Ovary (tissue), 7 donors: ENCODE measurements at regions not wholly inside any gene's neighbourhood (a gene's known extent, or its start where the extent isn't known, plus 50 kb on each side); places are given as distances from the start of the nearest gene placed in this dataset.

Experiments used
- DNase-seq, 5 donors: peaks; one replicate each; pipeline ENCODE4 v3.0.0-alpha.2; 2019 to 2020
- H3K27ac ChIP-seq, 2 donors: fragments of 200-600 bp; one replicate each; pipeline versions ENCODE4 v1.5.1 to v1.8.0; 2019 to 2022
- H3K27me3 ChIP-seq: fragments of 200-600 bp; one replicate; pipeline ENCODE4 v1.8.0; 2022
- H3K36me3 ChIP-seq: fragments of 200-600 bp; sonication (generic); one replicate; pipeline ENCODE4 v1.5.1; 2019
- H3K4me1 ChIP-seq: one replicate; pipeline ENCODE4 v1.8.1; 2013; ENCODE audit warnings: mild to moderate bottlenecking, moderate library complexity; ENCODE audit not compliant: insufficient read depth
- H3K4me3 ChIP-seq: fragments of 200-600 bp; sonication (generic); one replicate; pipeline ENCODE4 v1.5.1; 2017
- H3K9me3 ChIP-seq, 2 donors: fragments of 200-600 bp in 1 of 2; sonication (generic) in 1 of 2; one replicate each; pipeline versions ENCODE4 v1.5.1 to v1.8.1; 2013 to 2019; ENCODE audit warnings: mild to moderate bottlenecking in 1 of 2, moderate library complexity in 1 of 2
- EP300 ChIP-seq: sonication (generic); formaldehyde crosslinking; IDR thresholded peaks from one replicate; pipeline ENCODE4 v1.6.1; 2017; ENCODE audit warnings: antibody characterized with exemption
- POLR2A ChIP-seq: fragments of 450-650 bp; IDR thresholded peaks from one replicate; pipeline ENCODE4 v1.6.1; 2017; ENCODE audit warnings: antibody characterized with exemption, mild to moderate bottlenecking, moderate library complexity
- WGBS, 3 donors: extraction: QIAGEN DNeasy Blood & Tissue Kit in 1 of 3; methylation state at CpG; one replicate each; pipeline versions ENCODE4 v1.1.5 to v1.1.7; 2013 to 2017; 5-methylcytosine and 5-hydroxymethylcytosine counted together
- intact Hi-C, 4 donors: fragments of 100-400 bp; cut with DNase I; formaldehyde crosslinking; loops; one replicate each; pipeline versions ENCODE4 v1.11.0 to v1.15.1; 2022 to 2023
- TF ChIP-seq, protein P1 (sequence below), 3 donors: fragments of 450-650 bp in 2 of 3; fragments of 200-600 bp in 1 of 3; IDR thresholded peaks; one replicate each; pipeline versions ENCODE4 v1.5.1 to v1.8.0; 2016 to 2022; ENCODE audit warnings: antibody characterized with exemption in 3 of 3, mild to moderate bottlenecking in 1 of 3
- donor health status: DM: no; HTN: no; CAD: no; lungs with moderate emphysema.
- donor health status: DM: no; HTN: no; CAD: no.
- donor health status: Bipolar disorder and iron deficiency.
- donor health status: DM: no; HTN: no; CAD: no.
- donor health status: DM: yes; HTN: yes; CAD: no.

DNA sequence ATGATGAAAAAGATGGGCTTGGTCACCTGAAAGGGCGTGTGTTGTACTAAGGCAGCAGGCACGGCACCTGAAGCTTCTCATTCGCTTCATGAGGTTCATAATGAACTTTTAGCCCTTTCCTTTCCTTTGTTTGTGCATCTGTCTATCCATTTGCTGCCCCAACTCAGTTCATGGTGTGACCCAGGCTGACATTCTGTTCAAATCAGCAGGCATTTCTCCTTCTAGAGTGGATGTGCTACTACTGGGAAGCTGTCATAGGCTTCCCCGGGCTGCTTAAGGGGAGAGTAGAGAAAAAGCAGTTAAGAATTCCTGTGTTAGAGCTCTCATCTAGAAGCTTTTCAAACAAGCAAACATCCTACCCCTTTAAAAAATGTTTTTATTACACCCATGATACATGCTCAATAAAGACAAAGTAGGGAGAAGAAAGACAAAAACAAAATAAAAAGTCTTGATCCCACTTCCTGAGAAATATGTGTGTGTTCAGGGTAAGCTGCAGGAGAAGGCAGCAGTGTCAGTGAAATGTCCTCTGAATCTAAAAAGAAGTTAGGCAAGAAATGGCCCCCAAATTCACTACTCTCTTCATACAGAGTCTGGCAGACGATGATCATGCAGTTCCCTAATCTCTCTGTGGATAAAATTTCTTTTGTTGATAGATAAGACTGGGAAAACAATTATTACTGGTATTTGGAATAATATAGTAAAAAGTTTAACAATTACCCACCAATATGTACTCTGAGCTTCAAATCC lies 136.9 kb upstream of the PFN2 start:
- peaks cover 4% of the 10 kb centered on the region for H3K4me1 ChIP-seq
- H3K4me3 ChIP-seq = no peak overlapping the region
- TF ChIP-seq POLR2A (no peak), EP300 (no peak)
- TF ChIP-seq, protein P1, sequence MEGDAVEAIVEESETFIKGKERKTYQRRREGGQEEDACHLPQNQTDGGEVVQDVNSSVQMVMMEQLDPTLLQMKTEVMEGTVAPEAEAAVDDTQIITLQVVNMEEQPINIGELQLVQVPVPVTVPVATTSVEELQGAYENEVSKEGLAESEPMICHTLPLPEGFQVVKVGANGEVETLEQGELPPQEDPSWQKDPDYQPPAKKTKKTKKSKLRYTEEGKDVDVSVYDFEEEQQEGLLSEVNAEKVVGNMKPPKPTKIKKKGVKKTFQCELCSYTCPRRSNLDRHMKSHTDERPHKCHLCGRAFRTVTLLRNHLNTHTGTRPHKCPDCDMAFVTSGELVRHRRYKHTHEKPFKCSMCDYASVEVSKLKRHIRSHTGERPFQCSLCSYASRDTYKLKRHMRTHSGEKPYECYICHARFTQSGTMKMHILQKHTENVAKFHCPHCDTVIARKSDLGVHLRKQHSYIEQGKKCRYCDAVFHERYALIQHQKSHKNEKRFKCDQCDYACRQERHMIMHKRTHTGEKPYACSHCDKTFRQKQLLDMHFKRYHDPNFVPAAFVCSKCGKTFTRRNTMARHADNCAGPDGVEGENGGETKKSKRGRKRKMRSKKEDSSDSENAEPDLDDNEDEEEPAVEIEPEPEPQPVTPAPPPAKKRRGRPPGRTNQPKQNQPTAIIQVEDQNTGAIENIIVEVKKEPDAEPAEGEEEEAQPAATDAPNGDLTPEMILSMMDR (IDR thresholded peaks at IDR 0.05) = no peak
- no peaks in the 10 kb centered on the region for H3K27me3 ChIP-seq
- 63 to 75% (median 69%) methylated on average over 5 of the region's 5 CpGs for WGBS, 3 donors
- H3K9me3 ChIP-seq = no peaks in the 10 kb centered on the region
- intact Hi-C loops = no loop called here
- no peak overlapping the region for H3K27ac ChIP-seq
- no peak for DNase-seq
- H3K36me3 ChIP-seq = no peaks in the 10 kb centered on the region

DNA sequence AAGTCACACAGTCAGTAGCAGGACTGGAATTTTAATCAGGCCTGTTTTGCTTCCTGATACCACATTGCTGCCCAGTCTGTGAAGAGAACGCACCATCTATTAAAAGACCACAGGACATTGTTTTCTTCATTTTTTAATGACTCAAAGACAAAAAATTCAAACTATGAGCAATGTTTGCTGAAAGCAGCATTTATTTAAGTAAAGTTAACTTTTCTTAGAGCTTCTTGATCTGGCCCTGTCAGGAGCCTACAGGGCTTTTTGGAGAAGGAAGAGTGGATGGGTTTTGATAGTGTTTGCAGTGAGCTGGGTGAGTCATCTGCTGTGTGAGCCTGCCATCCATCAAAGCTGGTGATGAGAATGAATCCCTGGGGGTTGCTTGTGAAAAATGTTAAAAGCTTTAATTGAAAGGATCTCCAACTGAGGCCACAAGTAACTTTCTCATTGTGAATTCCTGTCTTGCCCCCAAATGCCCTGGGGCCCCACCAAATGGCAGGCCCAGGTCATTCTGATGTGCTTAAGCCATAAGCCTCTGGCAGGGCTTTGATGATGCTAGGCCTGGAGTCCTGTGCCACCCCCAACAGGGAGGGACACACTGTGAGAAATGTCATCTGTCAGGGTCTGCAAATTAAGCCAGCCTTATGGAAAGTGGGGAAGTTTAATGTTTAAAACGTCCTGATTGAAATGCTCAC lies 136.2 kb upstream of the PFN2 start:
- Histone ChIP-seq H3K4me1 (peaks cover 4% of the 10 kb centered on the region), H3K27me3 (no peaks in the 10 kb centered on the region), H3K9me3 (no peaks in the 10 kb centered on the region), H3K27ac (no peak overlapping the region), H3K4me3 (no peak overlapping the region), H3K36me3 (no peaks in the 10 kb centered on the region)
- intact Hi-C loops = no loop called here
- TF ChIP-seq, protein P1 (IDR thresholded peaks at IDR 0.05) = no peak
- no peak for TF ChIP-seq POLR2A
- TF ChIP-seq EP300 = no peak
- 17 to 20% (median 20%) methylated on average over 2 of the region's 2 CpGs for WGBS, 3 donors
- DNase-seq = no peak

DNA sequence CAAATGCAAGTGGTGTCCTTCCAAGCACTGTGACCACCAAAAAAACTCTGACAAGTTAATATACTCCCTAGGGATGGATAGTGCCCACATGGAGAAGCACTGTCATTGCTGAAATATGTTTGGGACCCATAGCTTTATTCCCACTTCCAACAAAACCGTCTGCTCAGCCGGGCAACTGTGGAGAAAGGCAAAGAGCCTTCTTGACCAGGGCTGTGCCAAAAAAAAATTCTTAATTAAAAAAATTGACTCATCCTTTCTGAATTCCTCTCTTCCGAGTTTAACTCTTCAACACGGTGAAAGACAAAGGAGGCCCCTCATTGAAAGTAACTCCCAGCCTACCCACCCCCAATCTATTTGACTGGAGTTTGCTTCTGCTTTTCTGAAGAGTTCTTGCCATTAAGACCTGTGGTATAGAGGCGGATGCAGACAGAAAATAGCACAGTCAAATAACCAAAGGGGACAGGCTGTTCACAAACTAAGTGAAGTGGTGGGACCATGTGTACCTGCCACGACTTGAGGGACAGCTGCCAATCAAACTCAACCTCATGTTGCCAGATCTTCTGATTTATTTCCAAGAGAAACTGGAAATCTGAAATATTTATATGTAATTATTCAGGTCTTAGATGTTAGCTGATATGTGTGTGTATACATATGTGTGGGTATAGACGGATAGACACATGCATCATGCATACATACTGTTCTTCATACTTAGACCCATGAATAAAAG lies 135.4 kb upstream of the PFN2 start:
- H3K9me3 ChIP-seq = no peaks in the 10 kb centered on the region
- DNase-seq = no peak
- TF ChIP-seq, protein P1 (IDR thresholded peaks at IDR 0.05) = no peak
- no peak for TF ChIP-seq POLR2A
- no peak for TF ChIP-seq EP300
- 68 to 75% (median 74%) methylated on average over 7 of the region's 7 CpGs for WGBS, 3 donors
- H3K4me1 ChIP-seq = peaks cover 4% of the 10 kb centered on the region
- no peaks in the 10 kb centered on the region for H3K36me3 ChIP-seq
- intact Hi-C loops = no loop called here
- no peak overlapping the region for H3K27ac ChIP-seq
- H3K27me3 ChIP-seq = no peaks in the 10 kb centered on the region
- H3K4me3 ChIP-seq = no peak overlapping the region

DNA sequence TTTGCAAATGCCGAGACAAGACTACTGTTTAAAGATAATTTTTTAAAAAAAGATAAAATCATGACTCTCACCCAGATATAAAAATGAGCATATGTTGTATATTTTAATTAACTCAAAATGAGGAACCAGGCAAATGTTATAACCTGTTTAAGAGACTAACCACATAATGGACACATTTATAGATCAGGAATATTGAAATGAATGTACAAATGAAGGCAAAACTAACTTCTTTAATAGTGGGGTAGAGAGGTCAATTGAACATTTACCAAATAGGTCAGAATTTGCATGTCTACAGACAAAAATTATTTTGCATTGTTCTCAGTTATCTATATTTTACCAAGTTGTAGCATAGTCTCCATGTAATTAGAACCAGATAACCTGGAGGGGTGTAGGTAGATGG lies 134.3 kb upstream of the PFN2 start:
- no peak for DNase-seq
- TF ChIP-seq POLR2A = no peak
- TF ChIP-seq, protein P1 (IDR thresholded peaks at IDR 0.05) = no peak
- TF ChIP-seq EP300 = no peak
- intact Hi-C loops = no loop called here
- Histone ChIP-seq H3K9me3 (no peaks in the 10 kb centered on the region), H3K27me3 (no peaks in the 10 kb centered on the region), H3K4me1 (peaks cover 4% of the 10 kb centered on the region), H3K4me3 (no peak overlapping the region), H3K27ac (no peak overlapping the region), H3K36me3 (no peaks in the 10 kb centered on the region)
- 89 to 97% (median 94%) methylated on average over 1 of the region's 1 CpG for WGBS, 3 donors
